ENCODE measurements at regions not wholly inside any gene's neighbourhood (a gene's known extent, or its start where the extent isn't known, plus 50 kb on each side); places are given as distances from the start of the nearest gene placed in this dataset.

GRCh38 chr2:43012966-43013365 lies 213.4 kb downstream of the ZFP36L2 start:
- no peaks in the 10 kb centered on the region for H3K36me3 ChIP-seq (ENCODE audit: control insufficient read depth in 1 of 2, insufficient read depth in 2 of 2, low read length in 2 of 2)
- intact Hi-C loops (cut with micrococcal nuclease): no loop called here
- no peaks in the 10 kb centered on the region for H3K27me3 ChIP-seq (ENCODE audit: insufficient read depth, low read length)
- H3K9me2 ChIP-seq (ENCODE audit: insufficient read depth): no peaks in the 10 kb centered on the region
- ChIA-PET RAD21 (ENCODE audit: low non-redundant PET in 1 of 2, low total read pairs in 2 of 2, uncharacterized antibody in 2 of 2, unreplicated experiment in 2 of 2) (no interaction called here), CTCF (interaction anchor here (1.3 kb wide), 1 partner anchor 11 kb away, joined by 5 read pairs; no protein-coding TSS in a partner anchor), POLR2A (no interaction called here)
- peaks cover 6 to 11% of the 10 kb centered on the region in 2 experiments for H3K4me1 ChIP-seq (ENCODE audit: control insufficient read depth in 1 of 2, insufficient read depth in 2 of 2, low read length in 2 of 2)
- no peak for TF ChIP-seq ZBTB33 (IDR thresholded peaks at IDR 0.05; ENCODE audit: extremely low read depth, insufficient replicate concordance, low read length)
- TF ChIP-seq ZFX (IDR thresholded peaks at IDR 0.05): no peak
- no peak for TF ChIP-seq SRF (IDR thresholded peaks at IDR 0.05; ENCODE audit: low read depth)
- TF ChIP-seq YY1 (IDR thresholded peaks at IDR 0.05; ENCODE audit: extremely low read depth, insufficient replicate concordance, low read depth, low read length): no peak
- no peak for TF ChIP-seq ATF3 (IDR thresholded peaks at IDR 0.05)
- no peak for TF ChIP-seq TCF7L2 (IDR thresholded peaks at IDR 0.05; ENCODE audit: borderline replicate concordance, extremely low read depth, insufficient read depth, insufficient read length)
- no peak for TF ChIP-seq SIN3A (IDR thresholded peaks at IDR 0.05; ENCODE audit: low read depth)
- TF ChIP-seq CTCF (IDR thresholded peaks at IDR 0.05 in 2 of 3, conservative IDR thresholded peaks at IDR 0.05 in 1 of 3; ENCODE audit: borderline replicate concordance in 1 of 3, insufficient read depth in 1 of 3, low read depth in 2 of 3, low read length in 2 of 3): no peak
- TF ChIP-seq ZNF274 (IDR thresholded peaks at IDR 0.05; ENCODE audit: low read depth, low read length): no peak
- TF ChIP-seq FOSL1 (IDR thresholded peaks at IDR 0.05; ENCODE audit: low read depth): no peak
- no peak for TF ChIP-seq RAD21 (IDR thresholded peaks at IDR 0.05; ENCODE audit: low read depth)
- no peak for TF ChIP-seq CEBPB (IDR thresholded peaks at IDR 0.05; ENCODE audit: low read depth)
- TF ChIP-seq MAX (IDR thresholded peaks at IDR 0.05): no peak
- H3K27ac ChIP-seq (ENCODE audit: low read depth, low read length): no peak overlapping the region
- H3K79me2 ChIP-seq (ENCODE audit: insufficient read depth, low read length): no peaks in the 10 kb centered on the region
- no peak for DNase-seq (ENCODE audit: low read depth, low spot score)
- H3K4me3 ChIP-seq (replicated peaks in 1 of 2; ENCODE audit: low read depth in 1 of 2, low read length in 2 of 2): no peak overlapping the region
- no peak overlapping the region for H3K9ac ChIP-seq (ENCODE audit: low read length)
- no peaks in the 10 kb centered on the region for H4K20me1 ChIP-seq (ENCODE audit: insufficient read depth)
- H2AFZ ChIP-seq (ENCODE audit: low read depth, low read length, poor library complexity, severe bottlenecking): no peak overlapping the region
- BruUV-seq (replicated peaks): no TSS peak
- ATAC-seq: no peak
- no peak overlapping the region for H3K4me2 ChIP-seq (ENCODE audit: low read length)
- H3K9me3 ChIP-seq (ENCODE audit: control insufficient read depth in 1 of 2, insufficient read depth in 1 of 2, low read depth in 1 of 2, low read length in 2 of 2): no peaks in the 10 kb centered on the region
